Activated CD8-positive, alpha-beta memory T cell treated with anti-CD3 and anti-CD28 coated beads for 24 hours (primary cell): ENCODE measurements at regions not wholly inside any gene's neighbourhood (a gene's known extent, or its start where the extent isn't known, plus 50 kb on each side); places are given as distances from the start of the nearest gene placed in this dataset.
"Not testable (repeated sequence)": the region's sequence is repeated elsewhere in the genome, so short reads cannot be mapped to it uniquely, and the experiment has no call there.

Experiments used
- DNase-seq: peaks from one replicate; pipeline ENCODE4 v3.0.0-alpha.2; 2020

DNA sequence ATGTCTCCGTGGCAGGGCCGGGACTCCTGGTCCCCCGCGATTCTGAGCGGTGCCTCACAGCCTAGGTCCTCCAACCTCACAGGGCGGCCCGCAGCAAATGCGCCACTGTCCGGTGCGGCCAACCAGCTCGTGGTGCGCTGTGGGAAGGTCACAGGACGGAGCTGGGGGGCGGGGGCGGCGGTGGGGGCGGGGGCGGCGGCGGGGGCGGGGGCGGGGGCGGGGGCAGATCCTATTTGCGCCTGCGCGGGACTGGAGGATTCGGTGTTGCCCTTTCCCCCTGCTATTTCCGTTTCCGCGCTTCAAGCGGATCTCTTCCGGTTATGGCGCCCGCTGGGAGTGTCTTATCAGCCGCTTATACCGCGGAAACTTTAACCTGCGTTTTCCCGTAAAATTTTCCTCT, 106.7 kb upstream of the SNRPN start:
- no peak for DNase-seq

DNA sequence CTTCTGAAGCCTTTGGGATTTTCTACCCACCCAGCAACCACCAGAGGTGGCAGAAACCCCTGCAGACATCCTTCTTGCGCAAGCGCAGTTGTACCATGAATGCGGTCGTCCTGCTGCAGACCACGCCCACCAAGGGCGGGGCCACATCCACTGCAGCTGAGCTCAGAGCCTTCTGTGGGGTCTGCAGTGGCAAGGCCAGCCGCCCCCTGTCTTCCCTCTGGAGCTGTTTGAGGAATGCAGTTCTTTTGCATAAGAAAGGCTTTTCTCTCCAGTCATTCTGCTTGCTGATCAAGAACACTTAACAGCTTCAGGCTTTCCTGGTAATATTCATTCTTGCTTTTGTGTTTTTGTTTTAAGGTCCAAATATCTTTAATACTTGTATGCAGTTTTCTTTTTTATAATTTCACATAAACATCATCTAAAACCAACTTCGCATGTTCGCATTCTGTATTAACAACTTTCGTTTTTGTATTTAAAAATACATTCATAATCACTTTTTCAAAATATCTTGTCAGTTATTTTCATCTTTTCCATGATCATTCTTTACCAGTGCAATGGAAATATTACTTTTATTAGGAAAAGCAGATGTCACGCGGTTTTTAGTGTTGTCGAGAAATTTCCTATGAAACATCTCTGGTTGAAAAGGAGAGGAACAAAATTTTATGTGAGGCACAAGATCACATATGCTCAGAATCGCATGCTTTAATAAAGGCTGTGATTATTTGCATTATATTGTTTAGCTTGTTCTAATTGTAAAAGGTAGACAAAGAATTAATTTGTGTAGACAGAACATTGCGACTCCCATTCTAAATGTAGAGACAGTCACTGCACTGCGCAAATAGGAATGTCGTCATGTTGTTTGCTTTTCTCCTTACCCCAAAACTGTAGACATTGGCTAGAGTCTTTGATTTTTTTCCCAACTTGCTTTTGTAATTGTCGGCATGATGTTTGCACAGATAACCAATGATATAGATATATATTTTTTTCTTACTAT, 98.1 kb upstream of the SNRPN start:
- no peak for DNase-seq

DNA sequence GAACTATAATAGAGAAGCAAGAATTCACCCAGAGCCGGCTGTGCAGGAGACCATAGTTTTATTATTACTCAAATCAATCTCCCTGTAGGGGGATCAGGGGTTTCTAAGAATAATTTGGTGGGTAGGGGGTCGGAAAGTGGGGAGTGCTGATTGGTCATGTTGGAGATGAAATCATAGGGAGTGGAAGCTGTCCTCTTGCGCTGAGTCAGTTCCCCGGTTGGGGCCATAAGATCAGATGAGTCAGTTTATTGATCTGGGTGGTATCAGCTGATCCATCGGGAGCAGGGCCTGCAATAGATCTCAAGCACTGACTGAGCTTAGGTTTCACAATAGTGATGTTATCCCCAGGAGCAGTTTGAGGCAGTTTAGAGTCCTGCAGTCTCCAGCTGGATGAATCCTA, 97.0 kb upstream of the SNRPN start:
- no peak for DNase-seq

DNA sequence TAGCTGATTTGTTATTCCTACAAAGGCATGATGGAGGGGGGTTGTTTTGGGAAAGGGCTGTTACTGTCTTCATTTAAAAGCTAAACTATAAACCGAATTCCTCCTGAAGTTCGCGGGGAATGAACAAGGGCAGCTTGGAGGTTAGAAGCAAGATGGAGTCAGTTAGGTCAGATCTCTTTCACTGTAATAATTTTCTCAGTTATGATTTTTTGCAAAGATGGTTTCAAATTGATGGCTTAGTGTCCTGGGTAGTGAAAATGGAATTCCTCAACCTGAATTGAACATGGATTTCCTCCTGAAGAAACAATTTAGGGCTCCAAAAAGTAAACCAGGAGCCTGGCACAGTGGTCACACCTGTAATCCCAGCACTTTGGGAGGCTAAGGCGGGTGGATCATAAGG, 96.6 kb upstream of the SNRPN start:
- DNase-seq, result not testable (repeated sequence)

DNA sequence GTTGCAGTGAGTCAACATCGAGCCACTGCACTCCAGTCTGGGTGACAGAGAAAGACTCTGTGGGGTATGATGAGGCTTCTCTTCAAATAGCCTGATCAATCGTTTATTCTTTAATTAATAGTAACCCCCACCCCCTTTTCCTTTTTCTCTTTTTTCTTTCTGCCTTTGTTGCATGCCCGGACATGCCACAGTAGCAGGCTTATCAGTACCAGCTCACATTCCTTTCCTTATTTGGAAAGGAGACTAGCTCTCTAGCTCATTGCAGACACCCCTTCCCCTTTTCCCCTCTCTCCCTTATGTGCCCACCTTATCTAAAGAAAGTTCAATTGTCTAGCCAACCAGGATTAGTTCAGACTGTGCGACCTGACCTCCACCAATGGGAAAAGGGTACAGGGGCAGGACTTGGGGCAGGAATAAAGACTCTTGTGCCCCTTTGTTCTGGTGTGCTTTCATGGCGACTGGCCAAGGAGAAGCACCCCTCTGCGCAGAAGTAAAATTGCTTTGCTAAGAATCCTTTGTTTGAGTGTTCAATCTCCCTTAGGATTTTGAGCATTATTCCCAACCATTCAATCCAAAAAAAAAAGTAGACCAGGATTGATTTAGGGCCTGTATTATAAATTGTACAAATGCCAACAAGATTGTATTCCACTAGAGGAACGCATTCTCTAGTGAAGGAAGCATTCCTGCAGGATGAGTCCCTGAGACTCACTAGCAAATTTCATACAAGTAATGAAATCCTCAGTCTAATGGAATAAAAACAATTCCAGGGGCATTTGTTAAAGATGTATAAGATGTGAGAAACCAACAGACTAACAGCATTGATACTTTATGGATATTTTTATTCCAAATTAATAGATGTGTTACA, 95.8 kb upstream of the SNRPN start:
- no peak for DNase-seq

DNA sequence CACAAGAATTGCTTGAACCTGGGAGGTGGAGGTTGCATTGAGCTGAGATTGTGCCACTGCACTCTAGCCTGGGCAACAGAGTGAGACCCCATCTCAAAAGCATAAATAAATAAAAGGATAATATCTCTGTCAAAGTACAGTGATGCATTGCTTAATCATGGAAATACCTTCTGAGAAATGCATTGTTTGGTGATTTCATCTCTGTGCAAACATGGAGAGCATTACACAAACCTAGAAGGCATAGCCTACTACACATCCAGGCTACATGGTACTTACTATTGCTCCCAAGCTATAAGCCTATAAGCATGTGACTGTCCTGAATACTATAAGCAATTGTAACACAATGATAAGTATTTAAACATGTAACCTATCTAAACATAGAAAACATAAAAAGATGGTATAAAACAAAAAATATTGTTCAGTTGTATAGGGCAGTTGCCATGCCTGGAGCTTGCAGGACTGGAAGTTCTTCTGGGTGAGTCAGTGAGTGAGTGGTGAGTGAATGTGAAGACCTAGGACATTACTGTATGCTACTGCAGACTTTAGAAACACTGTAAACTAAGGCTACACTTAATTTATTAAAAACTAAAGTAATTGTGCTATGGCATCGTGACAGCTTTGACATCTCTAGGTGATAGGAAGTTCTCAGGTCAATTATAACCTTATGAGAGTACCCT, 93.6 kb upstream of the SNRPN start:
- DNase-seq, result no peak

DNA sequence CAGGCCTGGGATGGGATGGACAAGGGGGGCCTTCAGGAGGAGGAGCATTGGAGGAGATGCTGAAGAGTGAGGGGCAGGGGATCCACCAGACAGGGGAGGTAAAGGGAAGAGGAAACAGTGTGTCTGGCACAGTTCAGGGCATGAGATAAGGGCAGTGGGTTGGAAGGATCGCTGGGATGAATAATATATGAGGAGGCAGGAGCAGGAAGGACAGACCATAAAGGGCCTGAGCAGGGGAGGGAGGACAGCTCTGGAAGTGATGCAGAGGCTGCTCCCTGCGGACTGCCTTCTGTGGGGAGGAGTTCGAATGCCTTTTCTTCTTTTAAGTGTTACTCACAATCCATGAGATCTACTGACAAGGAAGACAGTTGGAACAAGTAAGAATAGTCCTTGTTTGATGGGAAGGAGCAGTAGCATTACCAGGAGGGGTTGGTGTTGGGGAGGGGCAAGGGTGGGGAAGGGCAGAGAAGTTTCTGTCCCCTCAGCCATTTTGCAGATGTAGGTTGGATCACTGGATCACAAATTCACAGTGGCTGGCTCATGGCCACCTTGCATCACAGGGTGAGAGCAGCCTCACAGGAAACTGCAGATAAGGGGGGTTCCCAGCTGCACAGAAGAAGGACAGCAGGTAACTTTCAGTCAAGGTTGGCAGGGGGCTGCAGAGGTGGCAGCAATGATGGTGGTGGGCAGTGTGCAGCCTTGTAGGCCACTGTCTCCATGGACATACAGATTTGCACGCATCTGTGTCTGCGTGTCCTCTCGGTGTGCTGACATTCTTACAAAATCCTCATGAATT, 91.9 kb upstream of the SNRPN start:
- DNase-seq, result no peak

DNA sequence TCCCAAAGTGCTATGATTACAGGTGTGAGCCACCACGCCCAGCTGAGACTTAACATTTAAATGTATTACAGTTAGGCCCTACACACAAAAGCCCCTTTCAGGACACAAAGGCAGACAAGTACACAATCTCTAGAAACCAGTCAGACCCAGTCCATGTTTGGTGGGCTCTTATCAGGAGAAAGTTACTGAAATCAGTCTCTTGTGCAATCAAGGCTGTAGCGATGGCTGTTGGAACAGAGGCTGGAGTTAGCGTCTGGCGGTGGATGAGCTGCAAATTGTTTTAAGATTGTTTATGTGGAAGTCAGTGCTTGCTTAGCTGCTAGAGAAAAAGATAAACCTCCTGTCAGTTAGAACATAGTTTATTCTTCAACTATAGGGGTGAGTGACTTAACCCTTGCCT, 89.5 kb upstream of the SNRPN start:
- no peak for DNase-seq

DNA sequence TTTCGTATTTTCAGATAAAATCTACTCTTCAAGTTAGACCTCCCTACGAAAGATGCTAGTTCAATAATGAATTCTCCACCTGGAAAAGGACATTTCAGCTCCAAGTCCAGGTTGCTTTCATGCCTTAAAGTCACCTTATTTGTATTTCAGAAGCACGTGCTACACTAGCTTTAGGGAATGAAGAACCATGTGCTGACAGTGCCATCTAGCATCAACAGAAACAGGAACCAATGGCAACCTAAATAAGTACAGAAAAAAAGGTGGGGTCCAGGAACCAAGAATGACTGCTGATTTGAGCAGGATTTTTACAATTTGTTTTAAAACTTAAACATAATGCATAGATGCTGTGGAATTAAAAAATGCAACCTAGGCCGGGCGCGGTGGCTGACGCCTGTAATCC, 77.6 kb upstream of the SNRPN start:
- no peak for DNase-seq

DNA sequence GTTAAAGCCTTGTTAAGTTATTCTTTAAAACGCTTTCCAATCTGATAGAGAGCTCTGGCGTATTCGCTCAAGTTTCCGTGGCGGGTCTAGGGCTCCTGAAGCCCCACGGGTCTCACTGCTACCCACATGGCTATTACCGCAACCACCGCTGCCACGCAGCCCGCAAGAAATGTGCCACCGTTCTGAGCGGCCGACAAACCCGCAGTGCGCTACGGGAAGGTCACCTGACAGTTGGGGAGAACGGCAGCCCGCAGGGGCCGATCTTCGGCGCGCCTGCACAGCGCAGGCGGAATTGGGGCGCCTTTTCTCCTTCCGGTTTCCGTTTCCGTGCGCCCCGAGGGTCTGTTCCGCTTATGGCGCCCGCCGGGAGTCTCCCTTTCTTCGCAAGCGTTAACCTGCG, 76.6 kb upstream of the SNRPN start:
- peak; percentile 50 for DNase-seq

DNA sequence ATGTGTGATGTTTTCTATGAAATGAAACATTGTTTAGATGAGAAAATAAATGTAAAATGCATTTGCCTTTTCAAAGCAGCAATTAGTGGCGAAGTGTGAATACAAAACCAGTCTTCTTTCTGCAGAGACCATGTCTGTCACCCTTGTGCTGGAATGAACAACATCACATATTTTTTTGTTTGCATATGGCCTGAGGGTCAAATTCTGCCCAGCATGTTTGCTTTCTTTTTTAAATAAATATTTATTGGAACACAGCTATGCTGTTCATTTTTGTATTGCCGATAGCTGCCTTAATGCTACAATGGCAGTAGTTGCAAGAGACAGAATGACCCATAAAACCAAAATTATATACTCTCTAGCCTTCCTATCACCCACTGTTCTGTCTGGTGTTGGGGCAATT, 75.3 kb upstream of the SNRPN start:
- no peak for DNase-seq

DNA sequence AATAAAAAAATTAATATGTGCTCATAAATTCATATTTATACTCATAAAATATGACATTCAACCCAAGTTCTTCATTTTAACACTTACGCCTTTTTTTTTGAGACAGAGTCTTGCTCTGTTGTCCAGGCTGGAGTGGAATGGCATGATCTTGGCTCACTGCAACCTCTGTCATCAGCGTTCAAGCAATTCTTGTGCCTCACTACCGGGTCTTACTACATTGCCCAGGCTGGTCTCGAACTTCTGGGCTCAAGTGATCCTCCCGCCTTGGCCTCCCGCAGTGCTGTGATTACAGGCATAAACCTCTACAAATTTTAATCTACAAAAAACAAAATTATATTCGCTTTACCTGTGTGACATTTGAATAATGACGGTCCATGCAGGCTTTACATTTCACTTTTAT, 74.1 kb upstream of the SNRPN start:
- no peak for DNase-seq

DNA sequence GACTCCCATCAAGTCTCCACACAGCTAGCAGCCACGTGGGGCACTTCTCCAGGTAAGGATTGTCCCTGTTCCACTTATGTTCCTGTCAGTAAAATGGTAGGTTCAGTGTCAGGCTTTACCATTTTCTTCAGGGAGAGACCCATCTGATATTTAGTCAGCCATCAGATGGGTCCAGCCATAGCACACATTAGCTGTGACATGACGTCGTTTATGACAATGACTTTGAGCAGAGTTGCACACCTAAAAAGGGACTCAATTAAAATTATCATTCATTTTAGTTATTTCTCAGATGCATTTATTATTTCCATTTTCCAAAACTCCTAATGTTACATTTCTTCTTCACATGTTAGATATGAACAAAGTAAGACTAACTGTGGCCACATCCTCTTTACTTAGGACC, 68.2 kb upstream of the SNRPN start:
- no peak for DNase-seq

DNA sequence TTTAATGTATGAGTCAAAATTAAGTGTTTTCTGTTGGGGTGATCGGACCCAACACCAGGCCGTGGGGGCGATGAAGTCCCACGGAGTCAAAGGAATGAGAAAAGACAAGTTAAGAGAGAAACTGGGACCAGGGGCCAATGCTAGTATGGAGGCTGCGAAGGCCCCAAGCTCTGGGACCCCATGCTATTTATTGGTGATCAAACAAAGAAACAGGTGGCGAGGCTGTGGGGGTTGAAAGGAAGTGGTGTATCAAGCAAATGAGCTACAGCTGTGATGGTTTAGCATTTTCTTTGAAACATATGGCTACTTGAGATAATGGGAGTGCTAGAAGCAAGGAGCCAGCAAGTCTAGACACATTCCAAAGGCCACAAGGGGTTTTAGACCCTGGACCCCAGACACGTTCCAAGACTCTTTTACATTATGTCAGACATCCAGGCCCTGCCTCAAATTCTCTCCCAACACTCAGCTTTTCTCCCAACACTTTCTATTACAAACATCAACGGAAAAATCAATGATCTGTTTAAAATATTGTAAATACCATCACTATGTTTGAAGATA, 56.0 kb upstream of the SNRPN start:
- DNase-seq, result no peak

DNA sequence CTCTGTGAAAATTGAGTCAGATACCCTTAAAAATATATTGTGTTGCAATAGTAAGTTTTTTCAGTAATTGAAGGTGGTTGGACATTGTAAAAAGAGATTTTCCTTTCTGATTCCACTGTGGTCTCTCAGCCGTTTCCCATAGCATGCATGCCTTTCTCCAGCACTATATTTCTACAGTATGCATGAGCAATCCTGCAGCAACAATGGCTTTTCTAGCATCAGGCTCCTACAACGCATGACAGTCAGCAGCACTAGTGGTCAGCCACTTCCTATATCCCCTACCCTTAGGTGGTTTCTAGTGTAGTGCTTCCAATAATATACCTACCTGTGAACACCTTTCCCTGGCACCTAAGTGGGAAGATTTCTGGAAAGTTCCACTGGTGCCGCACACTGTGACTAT, 55.4 kb upstream of the SNRPN start:
- DNase-seq, result no peak

DNA sequence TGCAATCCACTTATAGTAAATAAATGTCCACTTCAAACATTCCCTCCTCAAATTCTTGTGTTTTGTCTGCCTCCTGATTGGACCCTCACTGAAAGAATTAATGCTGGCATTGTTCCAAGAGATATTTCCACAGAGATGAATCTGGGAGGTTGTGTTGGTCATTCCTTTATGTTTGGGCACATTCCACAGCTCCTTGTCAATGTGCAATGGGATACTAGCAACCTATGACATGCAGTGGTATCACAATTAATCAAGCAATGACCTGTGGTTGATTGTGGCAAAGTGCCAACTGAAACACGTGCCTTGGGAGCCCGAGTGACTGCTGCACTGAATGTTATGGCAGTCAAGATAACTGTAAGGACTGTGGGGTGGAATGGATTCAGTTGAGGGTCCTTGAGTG, 55.0 kb upstream of the SNRPN start:
- DNase-seq, result no peak

DNA sequence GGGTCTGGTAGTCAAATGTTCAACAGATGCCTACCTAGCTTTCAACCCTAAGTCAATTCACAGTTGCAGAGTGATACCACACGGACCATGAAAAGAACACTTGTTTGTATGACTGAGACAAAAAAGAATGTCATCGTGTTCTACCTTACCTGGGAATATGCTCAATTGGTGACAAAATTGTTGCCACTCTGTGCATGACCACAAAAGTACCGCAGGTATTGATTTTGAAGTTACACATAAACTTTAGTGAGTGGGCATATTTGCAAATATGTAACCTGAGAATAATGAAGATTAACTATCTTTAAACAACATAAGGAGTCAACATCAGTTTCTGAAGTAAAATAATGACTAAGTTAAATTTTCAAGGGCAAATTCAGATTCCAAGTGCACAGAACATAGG, 53.4 kb upstream of the SNRPN start:
- DNase-seq, result no peak
